COLO829 (cell line): ENCODE measurements at regions not wholly inside any gene's neighbourhood (a gene's known extent, or its start where the extent isn't known, plus 50 kb on each side); places are given as distances from the start of the nearest gene placed in this dataset.
"Not testable (repeated sequence)": the region's sequence is repeated elsewhere in the genome, so short reads cannot be mapped to it uniquely, and the experiment has no call there.

Experiments used
- DNase-seq: peaks from one replicate; pipeline ENCODE4 v3.0.0; 2012; ENCODE audit warnings: low spot score

- no peak for DNase-seq
Measured at GRCh38 chr19:31529121-31529520, 179.9 kb upstream of the TSHZ3 start.

DNA sequence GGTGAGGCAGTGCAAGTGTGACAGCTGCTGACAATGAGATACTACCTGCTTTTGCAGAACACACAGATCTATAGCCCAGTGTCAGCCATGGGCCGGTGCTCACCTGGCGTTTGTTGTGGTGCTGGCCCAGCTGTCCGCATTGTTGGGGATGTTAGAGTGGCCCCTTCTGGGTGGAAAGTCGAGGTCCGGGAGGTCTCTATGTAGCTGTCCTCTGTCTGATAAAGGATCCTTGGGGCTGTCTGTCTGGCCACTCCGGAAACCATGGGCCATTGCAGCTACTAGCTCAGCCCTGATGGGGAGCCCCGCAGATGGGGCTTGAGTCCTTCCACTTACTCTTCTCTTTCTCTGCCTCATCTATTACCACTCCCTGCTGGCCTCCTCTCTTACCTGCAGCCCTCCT, 181.5 kb upstream of the TSHZ3 start:
- DNase-seq, result no peak

- no peak for DNase-seq
Measured at GRCh38 chr19:31531326-31531725, 182.1 kb upstream of the TSHZ3 start.

GRCh38 chr19:31532034-31532433, 182.8 kb upstream of the TSHZ3 start:
- DNase-seq, result no peak

GRCh38 chr19:31533114-31533513, 183.9 kb upstream of the TSHZ3 start:
- DNase-seq, result no peak

GRCh38 chr19:31534231-31534630, 185.0 kb upstream of the TSHZ3 start:
- no peak for DNase-seq

GRCh38 chr19:31534786-31535657, 185.8 kb upstream of the TSHZ3 start:
- DNase-seq, result no peak

DNA sequence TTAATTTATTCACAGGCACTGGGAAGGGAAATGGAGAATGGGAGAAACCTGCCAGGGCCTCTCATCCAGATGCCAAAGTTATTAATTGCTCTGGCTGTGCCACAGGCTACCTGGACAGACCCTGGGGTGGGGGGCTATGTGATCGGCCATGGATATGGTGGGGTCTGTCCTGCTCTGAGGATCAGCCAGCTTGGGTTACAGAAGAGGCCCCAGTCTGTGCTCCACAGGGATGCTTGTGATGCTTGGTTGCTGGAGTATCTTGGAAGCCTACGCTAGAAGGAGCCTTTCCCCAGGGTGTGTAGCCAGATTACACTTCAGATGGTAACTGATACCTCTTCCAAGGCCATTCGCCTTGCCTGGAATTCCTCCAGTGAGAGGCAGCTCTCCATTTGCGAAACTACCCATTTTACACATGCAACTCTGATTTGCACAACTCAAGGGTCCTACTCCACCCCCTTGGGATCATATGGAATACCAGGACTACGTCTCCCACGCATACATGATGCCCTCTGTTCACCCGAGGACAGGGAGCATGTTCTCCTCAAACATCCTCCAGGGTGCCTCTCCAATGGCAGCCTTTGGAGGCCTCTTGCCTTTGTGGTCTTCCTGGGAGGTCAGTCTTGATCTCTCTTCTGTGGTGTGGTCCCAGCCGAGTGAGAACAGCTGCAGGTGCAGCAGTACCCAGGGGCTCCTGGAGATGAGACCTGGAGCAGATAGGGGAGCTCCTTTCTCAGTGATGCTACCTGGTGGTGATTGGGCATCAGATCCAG, 186.6 kb upstream of the TSHZ3 start:
- no peak for DNase-seq

DNA sequence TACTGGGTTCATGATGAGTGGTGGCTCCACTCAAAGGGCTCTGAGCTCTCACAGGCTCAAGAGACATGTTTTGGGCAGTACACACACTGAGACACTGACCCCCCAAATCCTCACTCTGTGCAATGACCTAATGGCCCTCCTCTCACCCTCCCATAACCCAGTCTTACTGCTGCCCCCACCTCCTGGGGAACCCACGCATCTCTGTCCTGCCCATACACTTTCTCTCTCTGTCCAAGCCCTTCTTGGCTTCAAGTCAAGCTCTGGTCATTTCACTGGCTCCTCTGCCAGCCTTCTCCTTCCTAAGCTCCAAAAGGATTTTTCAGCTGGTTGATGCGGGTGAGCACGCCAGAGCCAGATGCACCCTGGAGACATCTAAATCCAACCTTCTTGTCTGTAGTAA, 187.9 kb upstream of the TSHZ3 start:
- no peak for DNase-seq

DNA sequence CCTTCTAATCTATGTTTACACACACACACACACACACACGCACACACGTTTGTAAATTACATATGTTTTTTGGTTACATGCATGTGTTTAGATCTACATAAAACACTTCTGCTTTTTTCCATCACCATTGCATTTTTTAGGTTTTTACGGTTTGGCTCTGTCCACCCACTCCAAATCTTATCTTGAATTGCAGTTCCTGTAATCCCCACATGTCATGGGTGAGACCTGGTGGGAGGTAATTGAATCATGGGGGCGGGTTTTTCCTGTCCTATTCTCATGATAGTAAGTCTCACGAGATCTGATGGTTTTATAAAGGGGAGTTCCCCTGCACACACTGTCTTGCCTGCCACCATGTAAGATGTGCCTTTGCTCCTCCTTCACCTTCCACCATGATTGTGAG, 188.7 kb upstream of the TSHZ3 start:
- DNase-seq, result not testable (repeated sequence)

- DNase-seq, result no peak
Measured at GRCh38 chr19:31538879-31539278, 189.6 kb upstream of the TSHZ3 start.

- DNase-seq, result no peak
Measured at GRCh38 chr19:31539386-31539785, 190.2 kb upstream of the TSHZ3 start.

DNA sequence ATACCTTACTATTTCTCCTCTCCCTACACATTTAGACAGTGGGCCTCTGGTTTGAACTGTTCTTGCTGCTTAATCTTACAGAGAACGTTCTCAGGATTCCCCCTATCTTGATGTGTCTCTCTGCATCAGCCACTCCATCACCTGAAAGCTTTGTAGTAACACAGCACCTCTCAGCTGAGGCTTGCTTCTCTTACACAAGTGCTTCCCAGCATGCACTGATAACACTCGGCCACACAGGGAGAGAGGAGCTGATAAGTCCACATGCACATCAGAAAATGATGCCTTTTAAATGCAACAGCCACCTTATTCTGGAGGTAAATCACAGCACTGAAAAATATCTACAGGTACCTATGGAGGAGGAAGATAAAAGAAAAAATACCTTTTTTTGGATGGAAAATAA, 192.2 kb upstream of the TSHZ3 start:
- no peak for DNase-seq

- no peak for DNase-seq
Measured at GRCh38 chr19:31543456-31543855, 194.2 kb upstream of the TSHZ3 start.

- no peak for DNase-seq
Measured at GRCh38 chr19:31545777-31546176, 196.5 kb upstream of the TSHZ3 start.

- no peak for DNase-seq
Measured at GRCh38 chr19:31546205-31546960, 197.1 kb upstream of the TSHZ3 start.

GRCh38 chr19:31548941-31549340, 199.7 kb upstream of the TSHZ3 start:
- no peak for DNase-seq

- DNase-seq, result no peak
Measured at GRCh38 chr19:31553112-31553845, 204.0 kb upstream of the TSHZ3 start.

- DNase-seq, result no peak
Measured at GRCh38 chr19:31553846-31554215, 204.6 kb upstream of the TSHZ3 start.

GRCh38 chr19:31554360-31554759, 205.1 kb upstream of the TSHZ3 start:
- no peak for DNase-seq

DNA sequence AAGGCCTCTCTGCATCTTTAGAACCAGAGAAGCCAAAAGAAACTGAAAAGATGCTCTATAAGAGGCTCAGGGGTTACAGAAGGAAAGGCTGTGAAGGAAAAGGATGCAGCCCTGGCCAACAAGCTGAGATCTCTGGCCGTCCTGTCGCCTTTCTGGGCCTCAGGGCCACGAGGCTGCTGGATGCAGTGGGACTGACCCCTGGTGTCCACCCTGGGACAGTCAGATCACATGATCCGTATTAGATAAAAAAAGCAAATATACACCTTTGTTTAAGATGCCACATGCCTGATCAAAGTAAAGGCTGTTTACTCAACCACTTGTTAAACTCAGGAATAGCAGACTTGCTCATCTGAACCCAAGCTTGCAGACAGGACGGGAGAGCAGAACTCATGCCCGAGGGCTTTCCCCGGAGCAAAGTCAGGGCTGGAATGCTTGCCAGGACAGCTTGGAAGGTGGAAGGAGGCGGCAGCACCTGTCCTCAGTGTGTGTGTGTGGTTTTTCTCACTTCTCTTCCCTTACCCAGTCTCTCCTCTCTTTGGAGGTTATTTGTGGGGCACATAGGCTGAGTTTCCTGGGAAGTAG, 206.5 kb upstream of the TSHZ3 start:
- DNase-seq, result no peak

DNA sequence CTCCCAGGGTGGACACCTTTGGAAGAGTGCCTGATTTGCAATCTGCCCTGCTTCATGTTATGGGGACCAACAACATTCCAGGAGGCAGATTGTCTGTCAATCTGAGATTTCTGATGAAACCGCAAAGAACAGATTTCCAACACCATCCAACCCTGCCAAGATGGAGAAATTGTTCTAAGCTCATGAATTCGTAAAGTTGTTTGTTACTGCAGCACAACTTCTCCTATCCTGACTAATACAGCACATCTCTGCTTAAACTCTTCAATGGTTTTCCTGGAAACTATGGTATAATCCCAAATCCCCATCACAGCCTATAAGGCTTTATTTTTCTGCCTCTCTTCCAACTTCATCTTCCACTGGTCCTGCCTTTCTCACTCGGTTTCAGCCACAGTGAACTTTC, 210.3 kb upstream of the TSHZ3 start:
- no peak for DNase-seq
